DOHH2 (cell line): ENCODE measurements at regions not wholly inside any gene's neighbourhood (a gene's known extent, or its start where the extent isn't known, plus 50 kb on each side); places are given as distances from the start of the nearest gene placed in this dataset.
"Not testable (repeated sequence)": the region's sequence is repeated elsewhere in the genome, so short reads cannot be mapped to it uniquely, and the experiment has no call there.

Source experiments
- H3F3A ChIP-seq: fragments of 200-600 bp; sonication (generic), shearing (Covaris generic); 2 replicates; pipeline ENCODE4 v1.6.0; 2016; ENCODE audit warnings: antibody characterized with exemption, mild to moderate bottlenecking; ENCODE audit not compliant: control insufficient read depth, insufficient read depth
- H3K27ac ChIP-seq: fragments of 200-600 bp; sonication (generic); 2 replicates; pipeline ENCODE4 v1.5.1; 2014; ENCODE audit warnings: low read depth, mild to moderate bottlenecking, low read length, moderate library complexity
- H3K27me3 ChIP-seq: fragments of 200-600 bp; sonication (generic); 2 replicates; pipeline ENCODE4 v1.6.1; 2014; ENCODE audit warnings: mild to moderate bottlenecking, low read length, mixed read lengths; ENCODE audit not compliant: control insufficient read depth
- H3K36me3 ChIP-seq: fragments of 200-600 bp; sonication (generic); 2 replicates; pipeline ENCODE4 v1.6.1; 2014; ENCODE audit warnings: mild to moderate bottlenecking, low read length, moderate library complexity, mixed read lengths; ENCODE audit not compliant: control insufficient read depth
- H3K4me1 ChIP-seq: fragments of 200-600 bp; sonication (generic); 2 replicates; pipeline ENCODE4 v1.6.1; 2014; ENCODE audit warnings: mild to moderate bottlenecking, low read length, mixed read lengths; ENCODE audit not compliant: control insufficient read depth
- H3K4me2 ChIP-seq: fragments of 200-600 bp; sonication (generic); 2 replicates; pipeline ENCODE4 v1.6.0; 2014; ENCODE audit warnings: mild to moderate bottlenecking, low read length, moderate library complexity
- H3K4me3 ChIP-seq: fragments of 200-600 bp; sonication (generic); 2 replicates; pipeline ENCODE4 v1.5.1; 2014; ENCODE audit warnings: mild to moderate bottlenecking, low read length, mixed read lengths
- H3K79me2 ChIP-seq: fragments of 200-600 bp; sonication (generic); 2 replicates; pipeline ENCODE4 v1.6.1; 2014; ENCODE audit warnings: mild to moderate bottlenecking, low read length, mixed read lengths; ENCODE audit not compliant: control insufficient read depth
- H3K9me2 ChIP-seq: fragments of 200-600 bp; sonication (generic); replicated peaks from 2 replicates; pipeline ENCODE4 v1.6.1; 2014; ENCODE audit warnings: mild to moderate bottlenecking, low read length, mixed read lengths; ENCODE audit not compliant: control insufficient read depth
- H3K9me3 ChIP-seq: fragments of 200-600 bp; sonication (generic); 2 replicates; pipeline ENCODE4 v1.6.1; 2014; ENCODE audit warnings: antibody characterized with exemption, low read length, mixed read lengths; ENCODE audit not compliant: control insufficient read depth, insufficient read depth
- H4K20me1 ChIP-seq: fragments of 200-600 bp; sonication (generic); 2 replicates; pipeline ENCODE4 v1.6.0; 2014; ENCODE audit warnings: low read depth, mild to moderate bottlenecking, antibody characterized with exemption, low read length, moderate library complexity; ENCODE audit not compliant: control insufficient read depth, insufficient read depth
- EZH2phosphoT487 ChIP-seq: fragments of 200-600 bp; sonication (generic); IDR thresholded peaks from 2 replicates; pipeline ENCODE4 v1.6.1; 2017; ENCODE audit warnings: borderline replicate concordance, mild to moderate bottlenecking, antibody characterized with exemption, low read length, moderate library complexity, mixed read lengths
- TF ChIP-seq, protein P1 (sequence below): fragments of 200-600 bp; sonication (generic); IDR thresholded peaks from one replicate; pipeline ENCODE4 v1.5.1; 2014; ENCODE audit warnings: antibody characterized with exemption, mild to moderate bottlenecking, low read depth, low read length; ENCODE audit not compliant: poor library complexity, severe bottlenecking

DNA sequence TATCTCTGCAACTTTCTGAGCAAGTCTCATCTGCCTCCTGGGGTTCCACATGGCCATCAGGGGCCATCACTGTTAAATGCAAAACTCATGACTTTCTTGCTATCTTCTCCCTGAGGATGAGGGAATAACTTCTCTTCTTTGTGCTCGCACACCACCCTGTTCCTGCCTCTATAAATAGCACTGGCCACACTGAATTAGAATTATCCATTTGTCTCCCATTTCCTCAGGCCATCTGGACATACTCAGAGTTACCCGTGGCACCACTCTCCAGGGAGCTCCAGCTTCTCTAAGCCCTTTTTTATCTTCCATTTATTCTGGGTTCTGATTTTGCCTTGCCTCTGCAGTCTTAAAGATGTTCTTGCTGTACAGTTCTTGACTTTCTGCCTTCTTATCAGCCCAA, 72.8 kb upstream of the ECI2 start:
- Histone ChIP-seq H3K9me2 (no peaks in the 10 kb centered on the region), H3K4me1 (peaks cover 6% of the 10 kb centered on the region; the same call in 1 of the 2 replicates), H3K36me3 (no peaks in the 10 kb centered on the region), H3K4me2 (no peak overlapping the region), H3K27me3 (no peaks in the 10 kb centered on the region), H3F3A (no peaks in the 10 kb centered on the region), H3K79me2 (no peaks in the 10 kb centered on the region), H3K4me3 (no peak overlapping the region), H4K20me1 (no peaks in the 10 kb centered on the region), H3K27ac (no peak overlapping the region), H3K9me3 (0 out of 2 replicates have a peak, but pooled peaks cover 4% of the 10 kb centered on the region)
- TF ChIP-seq, protein P1, sequence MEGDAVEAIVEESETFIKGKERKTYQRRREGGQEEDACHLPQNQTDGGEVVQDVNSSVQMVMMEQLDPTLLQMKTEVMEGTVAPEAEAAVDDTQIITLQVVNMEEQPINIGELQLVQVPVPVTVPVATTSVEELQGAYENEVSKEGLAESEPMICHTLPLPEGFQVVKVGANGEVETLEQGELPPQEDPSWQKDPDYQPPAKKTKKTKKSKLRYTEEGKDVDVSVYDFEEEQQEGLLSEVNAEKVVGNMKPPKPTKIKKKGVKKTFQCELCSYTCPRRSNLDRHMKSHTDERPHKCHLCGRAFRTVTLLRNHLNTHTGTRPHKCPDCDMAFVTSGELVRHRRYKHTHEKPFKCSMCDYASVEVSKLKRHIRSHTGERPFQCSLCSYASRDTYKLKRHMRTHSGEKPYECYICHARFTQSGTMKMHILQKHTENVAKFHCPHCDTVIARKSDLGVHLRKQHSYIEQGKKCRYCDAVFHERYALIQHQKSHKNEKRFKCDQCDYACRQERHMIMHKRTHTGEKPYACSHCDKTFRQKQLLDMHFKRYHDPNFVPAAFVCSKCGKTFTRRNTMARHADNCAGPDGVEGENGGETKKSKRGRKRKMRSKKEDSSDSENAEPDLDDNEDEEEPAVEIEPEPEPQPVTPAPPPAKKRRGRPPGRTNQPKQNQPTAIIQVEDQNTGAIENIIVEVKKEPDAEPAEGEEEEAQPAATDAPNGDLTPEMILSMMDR, result no peak
- TF ChIP-seq EZH2phosphoT487, result no peak

DNA sequence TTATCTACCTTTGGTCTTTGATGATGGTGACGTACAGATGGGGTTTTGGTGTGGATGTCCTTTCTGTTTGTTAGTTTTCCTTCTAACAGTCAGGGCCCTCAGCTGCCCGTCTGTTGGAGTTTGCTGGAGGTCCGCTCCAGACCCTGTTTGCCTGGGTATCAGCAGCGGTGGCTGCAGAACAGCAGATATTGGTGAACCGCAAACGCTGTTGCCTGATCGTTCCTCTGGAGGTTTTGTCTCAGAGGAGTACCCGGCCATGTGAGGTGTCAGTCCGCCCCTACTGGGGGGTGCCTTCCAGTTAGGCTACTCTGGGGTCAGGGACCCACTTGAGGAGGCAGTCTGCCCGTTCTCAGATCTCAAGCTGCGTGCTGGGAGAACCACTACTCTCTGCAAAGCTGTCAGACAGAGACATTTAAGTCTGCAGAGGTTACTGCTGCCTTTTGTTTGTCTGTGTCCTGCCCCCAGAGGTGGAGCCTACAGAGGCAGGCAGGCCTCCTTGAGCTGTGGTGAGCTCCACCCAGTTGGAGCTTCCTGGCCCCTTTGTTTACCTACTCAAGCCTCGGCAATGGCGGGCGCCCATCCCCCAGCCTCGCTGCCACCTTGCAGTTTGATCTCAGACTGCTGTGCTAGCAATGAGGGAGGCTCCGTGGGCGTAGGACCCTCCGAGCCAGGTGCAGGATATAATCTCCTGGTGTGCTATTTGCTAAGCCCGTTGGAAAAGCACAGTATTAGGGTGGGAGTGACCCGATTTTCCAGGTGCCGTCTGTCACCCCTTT, 68.5 kb upstream of the ECI2 start:
- not testable (repeated sequence) for H3K27me3 ChIP-seq, H3F3A ChIP-seq

GRCh38 chr6:4192627-4193026, 57.3 kb upstream of the ECI2 start:
- Histone ChIP-seq H3K4me1 (no peaks in the 10 kb centered on the region), H3K36me3 (no peaks in the 10 kb centered on the region), H3K4me3 (no peak overlapping the region), H4K20me1 (no peaks in the 10 kb centered on the region), H3K27me3 (no peaks in the 10 kb centered on the region), H3K79me2 (no peaks in the 10 kb centered on the region), H3K9me3 (no peaks in the 10 kb centered on the region), H3K27ac (no peak overlapping the region), H3K4me2 (no peak overlapping the region), H3F3A (no peaks in the 10 kb centered on the region), H3K9me2 (no peaks in the 10 kb centered on the region)
- TF ChIP-seq EZH2phosphoT487, result no peak
- TF ChIP-seq, protein P1, result no peak

More for the DNA sequence above, 68.5 kb upstream of the ECI2 start:
- H3K9me2 ChIP-seq, H3K4me1 ChIP-seq, H3K4me3 ChIP-seq, H4K20me1 ChIP-seq, H3K4me2 ChIP-seq, H3K9me3 ChIP-seq, H3K36me3 ChIP-seq, H3K27ac ChIP-seq, H3K79me2 ChIP-seq: not testable (repeated sequence)

DNA sequence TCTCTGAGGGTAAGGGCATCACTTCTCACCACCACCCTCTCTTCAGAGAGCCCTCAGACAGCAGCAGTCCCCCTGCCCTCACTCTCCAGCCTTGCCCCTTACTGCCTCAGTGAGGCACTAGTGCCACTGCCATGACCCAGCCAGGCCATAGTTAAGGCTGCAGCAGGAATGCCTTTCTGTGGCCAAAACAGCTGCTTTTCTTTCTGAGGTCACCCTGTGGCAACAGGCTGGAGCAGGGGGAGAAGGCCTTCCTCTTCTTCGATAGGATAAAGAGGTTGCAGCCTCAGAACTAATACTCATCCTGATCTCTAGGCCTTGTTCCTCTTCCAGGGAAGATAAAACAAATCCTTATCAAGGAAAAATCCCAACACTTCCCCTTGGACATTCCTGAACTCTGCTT, 56.8 kb upstream of the ECI2 start:
- Histone ChIP-seq H3K4me1 (no peaks in the 10 kb centered on the region), H4K20me1 (no peaks in the 10 kb centered on the region), H3K9me2 (no peaks in the 10 kb centered on the region), H3F3A (no peaks in the 10 kb centered on the region), H3K4me3 (no peak overlapping the region), H3K27me3 (no peaks in the 10 kb centered on the region), H3K27ac (no peak overlapping the region), H3K36me3 (no peaks in the 10 kb centered on the region), H3K4me2 (no peak overlapping the region), H3K79me2 (no peaks in the 10 kb centered on the region), H3K9me3 (no peaks in the 10 kb centered on the region)
- TF ChIP-seq EZH2phosphoT487, result no peak
- TF ChIP-seq, protein P1, result no peak
